22Rv1 (cell line): ENCODE measurements at regions not wholly inside any gene's neighbourhood (a gene's known extent, or its start where the extent isn't known, plus 50 kb on each side); places are given as distances from the start of the nearest gene placed in this dataset.

Experiments
- H3K27ac ChIP-seq: fragments of 450-650 bp; 2 replicates; pipeline ENCODE4 v1.5.1; 2017
- ZFX ChIP-seq: fragments of 450-650 bp; IDR thresholded peaks from 2 replicates; pipeline ENCODE4 v1.6.1; 2017; ENCODE audit warnings: antibody characterized with exemption, borderline replicate concordance
- TF ChIP-seq, protein P1 (sequence below): fragments of 450-650 bp; IDR thresholded peaks from 2 replicates; pipeline ENCODE4 v1.5.1; 2017; ENCODE audit warnings: mild to moderate bottlenecking

DNA sequence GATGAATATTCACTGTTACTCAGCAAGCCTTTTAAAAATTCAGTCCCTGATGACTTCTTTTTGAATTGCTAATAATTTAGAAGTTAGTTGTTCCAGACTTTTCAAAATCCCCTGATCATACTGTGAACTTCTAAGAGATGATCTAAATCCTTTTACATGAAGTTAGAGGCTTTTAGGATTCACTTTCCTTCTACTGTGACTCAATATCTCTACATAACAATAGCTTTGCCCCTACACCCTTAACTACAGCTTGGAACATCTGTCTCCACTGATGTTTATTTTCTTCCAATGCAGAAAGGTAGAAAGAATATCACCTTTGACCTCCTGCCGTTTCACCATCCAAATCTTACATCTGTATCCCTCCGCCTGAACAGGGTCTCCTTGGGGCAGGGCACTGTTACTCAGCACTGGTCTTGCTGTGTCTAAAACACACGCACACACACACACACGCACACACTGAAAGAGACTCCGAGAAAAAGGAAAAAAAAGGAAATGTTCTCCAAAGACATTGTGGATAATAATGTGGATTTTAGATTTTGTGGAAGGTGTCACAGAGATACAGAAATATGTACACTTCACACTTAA lies 111.6 kb upstream of the GPRIN3 start:
- no peak for TF ChIP-seq ZFX
- TF ChIP-seq, protein P1, sequence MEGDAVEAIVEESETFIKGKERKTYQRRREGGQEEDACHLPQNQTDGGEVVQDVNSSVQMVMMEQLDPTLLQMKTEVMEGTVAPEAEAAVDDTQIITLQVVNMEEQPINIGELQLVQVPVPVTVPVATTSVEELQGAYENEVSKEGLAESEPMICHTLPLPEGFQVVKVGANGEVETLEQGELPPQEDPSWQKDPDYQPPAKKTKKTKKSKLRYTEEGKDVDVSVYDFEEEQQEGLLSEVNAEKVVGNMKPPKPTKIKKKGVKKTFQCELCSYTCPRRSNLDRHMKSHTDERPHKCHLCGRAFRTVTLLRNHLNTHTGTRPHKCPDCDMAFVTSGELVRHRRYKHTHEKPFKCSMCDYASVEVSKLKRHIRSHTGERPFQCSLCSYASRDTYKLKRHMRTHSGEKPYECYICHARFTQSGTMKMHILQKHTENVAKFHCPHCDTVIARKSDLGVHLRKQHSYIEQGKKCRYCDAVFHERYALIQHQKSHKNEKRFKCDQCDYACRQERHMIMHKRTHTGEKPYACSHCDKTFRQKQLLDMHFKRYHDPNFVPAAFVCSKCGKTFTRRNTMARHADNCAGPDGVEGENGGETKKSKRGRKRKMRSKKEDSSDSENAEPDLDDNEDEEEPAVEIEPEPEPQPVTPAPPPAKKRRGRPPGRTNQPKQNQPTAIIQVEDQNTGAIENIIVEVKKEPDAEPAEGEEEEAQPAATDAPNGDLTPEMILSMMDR, result no peak
- H3K27ac ChIP-seq, result no peak overlapping the region

DNA sequence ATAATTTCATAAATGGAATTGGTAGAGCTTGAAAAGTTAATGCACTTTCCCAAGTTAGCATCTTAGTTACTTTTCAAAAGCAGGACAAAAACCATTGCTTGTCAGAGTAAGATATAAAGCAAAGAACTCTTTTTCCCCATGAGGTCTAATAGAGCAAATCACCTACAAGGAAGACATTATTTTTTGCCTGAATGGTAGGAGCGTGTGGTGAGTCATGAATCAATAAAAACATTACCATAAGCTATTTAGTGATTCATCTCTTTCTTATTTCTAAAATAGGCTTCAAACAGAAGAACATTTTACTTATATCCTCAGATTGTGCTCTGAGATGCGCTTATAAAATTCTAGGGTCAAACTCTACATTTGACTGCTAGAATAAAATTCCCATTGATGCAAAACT lies 109.4 kb upstream of the GPRIN3 start:
- no peak overlapping the region for H3K27ac ChIP-seq
- TF ChIP-seq, protein P1, result no peak
- TF ChIP-seq ZFX, result no peak

DNA sequence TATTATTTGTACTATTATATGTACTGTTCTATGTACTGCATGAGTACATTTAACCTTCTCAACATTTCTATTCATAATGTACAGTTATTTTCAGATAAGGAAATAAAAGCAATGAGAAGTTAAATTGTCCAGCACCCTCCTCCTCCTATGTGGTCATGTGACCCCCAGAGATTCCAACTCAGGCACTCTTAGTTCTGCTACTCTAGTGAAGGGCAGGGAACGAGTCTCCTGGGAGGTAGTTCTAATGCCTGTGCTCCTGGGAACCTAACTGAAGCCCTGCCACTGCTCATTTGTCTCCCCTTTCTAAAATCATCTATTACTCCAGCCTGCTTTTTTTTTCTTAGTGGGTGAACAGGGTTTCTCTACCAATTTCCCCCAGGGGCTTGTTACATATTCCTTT lies 105.9 kb upstream of the GPRIN3 start:
- TF ChIP-seq ZFX, result no peak
- TF ChIP-seq, protein P1, result no peak
- no peak overlapping the region for H3K27ac ChIP-seq

DNA sequence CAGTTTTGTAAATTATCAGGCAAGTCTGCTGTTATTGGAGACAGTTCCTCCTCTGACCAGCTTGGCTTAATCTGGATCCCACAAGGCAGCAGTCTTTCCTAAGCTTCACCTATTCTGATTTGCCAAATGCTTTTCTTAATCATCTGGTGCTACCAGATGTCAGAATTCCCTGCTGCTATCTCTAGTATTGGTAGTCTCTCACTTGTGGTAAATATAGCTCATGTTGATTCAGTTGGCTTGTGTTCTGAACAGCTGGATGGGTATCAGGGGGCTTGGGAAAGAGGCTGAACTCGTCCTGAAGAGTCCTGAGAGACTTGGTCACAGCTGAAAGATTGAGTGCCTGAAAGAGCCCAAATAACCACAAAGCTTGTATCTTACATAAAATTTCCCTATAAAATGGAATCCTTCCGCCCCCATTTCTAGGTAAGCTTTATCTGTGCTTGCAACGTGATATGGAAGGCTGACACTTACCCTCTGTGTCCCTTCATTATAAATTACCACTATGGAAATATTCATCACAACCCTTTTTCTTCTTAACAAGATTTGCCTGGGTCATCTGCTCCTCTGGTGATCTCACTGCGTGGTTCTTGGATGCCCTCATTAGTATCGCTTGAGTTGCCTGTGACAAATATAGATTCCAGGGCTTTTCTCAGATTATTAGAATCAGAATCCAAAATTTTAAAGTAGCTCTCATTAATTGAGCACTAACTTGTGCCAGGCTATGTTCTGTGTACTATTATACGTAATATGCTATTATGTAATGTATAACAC lies 104.1 kb upstream of the GPRIN3 start:
- no peak overlapping the region for H3K27ac ChIP-seq
- no peak for TF ChIP-seq ZFX
- TF ChIP-seq, protein P1, result no peak

DNA sequence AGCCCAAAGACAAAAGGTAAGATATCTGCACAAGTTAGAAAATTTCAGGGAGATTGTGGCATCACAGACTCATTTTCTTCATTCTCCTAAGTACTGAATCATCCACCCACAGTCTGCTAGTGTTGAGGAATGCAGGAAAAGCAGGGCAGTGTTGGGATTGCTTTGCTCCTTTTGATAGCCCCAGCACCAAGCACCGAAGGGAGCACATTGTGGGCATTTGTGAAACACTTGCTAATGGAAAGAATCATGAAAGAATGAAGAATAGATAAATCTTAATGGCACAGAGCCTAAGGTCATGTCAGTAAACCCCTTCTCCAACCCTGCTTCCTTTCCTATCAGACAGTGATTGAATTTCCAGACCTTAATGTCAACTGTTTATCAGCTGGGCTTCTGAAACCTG lies 103.1 kb upstream of the GPRIN3 start:
- no peak for TF ChIP-seq ZFX
- TF ChIP-seq, protein P1, result no peak
- no peak overlapping the region for H3K27ac ChIP-seq

DNA sequence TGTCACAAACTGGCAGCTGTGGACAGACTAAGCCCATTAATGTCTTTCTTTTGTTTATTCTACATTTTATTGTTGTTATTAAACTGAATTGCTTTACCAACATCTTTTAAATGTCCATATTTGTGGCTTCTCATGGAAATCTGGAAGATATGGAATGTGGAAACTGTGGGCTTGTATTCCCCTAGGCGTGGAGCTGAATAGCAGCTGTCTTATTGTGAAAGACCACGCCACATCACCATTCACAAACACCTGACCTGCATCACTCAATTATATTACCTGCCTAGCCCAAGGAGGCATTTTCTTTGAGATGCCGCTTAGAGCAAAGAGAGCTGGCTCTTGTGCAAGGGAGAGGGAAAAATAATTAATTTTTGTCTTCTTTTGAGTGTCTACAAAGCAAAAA lies 96.9 kb upstream of the GPRIN3 start:
- no peak for TF ChIP-seq ZFX
- TF ChIP-seq, protein P1, result no peak
- H3K27ac ChIP-seq, result no peak overlapping the region

DNA sequence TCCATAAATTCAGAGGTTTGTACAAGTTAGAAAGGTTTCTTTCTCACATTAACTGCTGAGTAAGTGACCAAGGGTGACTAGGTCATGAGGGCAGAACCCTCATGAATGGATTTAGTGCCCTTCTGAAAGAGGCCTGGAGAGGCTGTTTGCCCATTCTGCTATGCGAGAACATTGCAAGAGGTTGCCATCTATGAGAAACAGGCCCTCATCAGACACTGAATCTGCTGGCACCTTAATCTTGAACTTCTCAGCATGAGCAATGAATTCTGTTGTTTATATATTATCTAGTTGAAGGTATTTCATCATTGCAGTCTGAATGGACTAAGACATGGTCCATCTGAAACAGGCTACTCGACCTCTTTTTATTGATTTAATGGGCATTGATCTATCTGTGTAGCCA lies 96.2 kb upstream of the GPRIN3 start:
- TF ChIP-seq ZFX, result no peak
- TF ChIP-seq, protein P1, result no peak
- H3K27ac ChIP-seq, result no peak overlapping the region
